HG02938 (cell line): ENCODE measurements at regions not wholly inside any gene's neighbourhood (a gene's known extent, or its start where the extent isn't known, plus 50 kb on each side); places are given as distances from the start of the nearest gene placed in this dataset.
"Not testable (repeated sequence)": the region's sequence is repeated elsewhere in the genome, so short reads cannot be mapped to it uniquely, and the experiment has no call there.

Experiments used
- ATAC-seq: cut with Tn5 transposase; IDR thresholded peaks from one replicate; pipeline ENCODE4 v1.9.1; 2021; ENCODE audit warnings: mild to moderate bottlenecking, moderate library complexity; ENCODE audit not compliant: unreplicated experiment

- ATAC-seq = no peak
Observed at GRCh38 chr9:78663369-78663768, 366.4 kb downstream of the PSAT1 start.

GRCh38 chr9:78664370-78664769 is 367.4 kb downstream of the PSAT1 start:
- ATAC-seq = no peak

GRCh38 chr9:78666818-78667414 is 370.0 kb downstream of the PSAT1 start:
- ATAC-seq = no peak

- ATAC-seq = no peak
Observed at GRCh38 chr9:78668148-78668832, 371.4 kb downstream of the PSAT1 start.

- ATAC-seq = no peak
Observed at GRCh38 chr9:78669591-78669990, 372.7 kb downstream of the PSAT1 start.

GRCh38 chr9:78671785-78672184 is 374.9 kb downstream of the PSAT1 start:
- no peak for ATAC-seq

- ATAC-seq = no peak
Observed at GRCh38 chr9:78674874-78675273, 377.9 kb downstream of the PSAT1 start.

- ATAC-seq = no peak
Observed at GRCh38 chr9:78676009-78676408, 379.1 kb downstream of the PSAT1 start.

- ATAC-seq = no peak
Observed at GRCh38 chr9:78676623-78677022, 379.7 kb downstream of the PSAT1 start.

GRCh38 chr9:78677326-78677725 is 380.4 kb downstream of the PSAT1 start:
- ATAC-seq = no peak

GRCh38 chr9:78678877-78679276 is 382.0 kb downstream of the PSAT1 start:
- ATAC-seq = no peak

- no peak for ATAC-seq
Observed at GRCh38 chr9:78680196-78680595, 383.3 kb downstream of the PSAT1 start.

GRCh38 chr9:78682216-78682615 is 385.3 kb downstream of the PSAT1 start:
- no peak for ATAC-seq

- no peak for ATAC-seq
Observed at GRCh38 chr9:78685471-78685870, 388.5 kb downstream of the PSAT1 start.

GRCh38 chr9:78688796-78689195 is 391.9 kb downstream of the PSAT1 start:
- no peak for ATAC-seq

- no peak for ATAC-seq
Observed at GRCh38 chr9:78691542-78691941, 394.6 kb downstream of the PSAT1 start.

- no peak for ATAC-seq
Observed at GRCh38 chr9:78692871-78693270, 395.9 kb downstream of the PSAT1 start.

GRCh38 chr9:78694974-78695373 is 398.0 kb downstream of the PSAT1 start:
- no peak for ATAC-seq

- ATAC-seq = no peak
Observed at GRCh38 chr9:78695519-78695918, 398.6 kb downstream of the PSAT1 start.

- no peak for ATAC-seq
Observed at GRCh38 chr9:78697618-78698017, 400.7 kb downstream of the PSAT1 start.

GRCh38 chr9:78698371-78698770 is 401.4 kb downstream of the PSAT1 start:
- ATAC-seq = no peak

- not testable (repeated sequence) for ATAC-seq
Observed at GRCh38 chr9:78699217-78699616, 402.3 kb downstream of the PSAT1 start.

- ATAC-seq = not testable (repeated sequence)
Observed at GRCh38 chr9:78704153-78704552, 407.2 kb downstream of the PSAT1 start.
